Neural cell (in vitro differentiated cells): ENCODE measurements at regions not wholly inside any gene's neighbourhood (a gene's known extent, or its start where the extent isn't known, plus 50 kb on each side); places are given as distances from the start of the nearest gene placed in this dataset.

ENCODE experiments used
- H2AFZ ChIP-seq: fragments of 200-600, 300-800 bp; sonication (generic), shearing (Covaris generic); 2 replicates; pipeline ENCODE4 v1.6.0; 2014; ENCODE audit warnings: low read depth, mild to moderate bottlenecking, antibody characterized with exemption, low read length, moderate library complexity
- H3F3A ChIP-seq: fragments of 200-600 bp; shearing (Covaris generic); 2 replicates; pipeline ENCODE4 v1.6.1; 2016; ENCODE audit warnings: mild to moderate bottlenecking, moderate library complexity, mixed read lengths, antibody characterized with exemption, low read length; ENCODE audit not compliant: insufficient read depth, poor library complexity, severe bottlenecking
- H3K27ac ChIP-seq: fragments of 200-600, 300-800 bp; sonication (generic), shearing (Covaris generic); 2 replicates; pipeline ENCODE4 v1.5.1; 2014; ENCODE audit warnings: mild to moderate bottlenecking, low read length, moderate library complexity
- H3K27me3 ChIP-seq: fragments of 300-800, 200-600 bp; sonication (generic), shearing (Covaris generic); 2 replicates; pipeline ENCODE4 v1.6.0; 2014; ENCODE audit warnings: mild to moderate bottlenecking, low read depth, low read length, moderate library complexity; ENCODE audit not compliant: insufficient read depth
- H3K36me3 ChIP-seq: fragments of 300-800, 200-600 bp; sonication (generic), shearing (Covaris generic); 2 replicates; pipeline ENCODE4 v1.5.1; 2014; ENCODE audit warnings: mild to moderate bottlenecking, antibody characterized with exemption, low read length, moderate library complexity; ENCODE audit not compliant: insufficient read depth
- H3K4me2 ChIP-seq: fragments of 300-800, 200-600 bp; sonication (generic), shearing (Covaris generic); 2 replicates; pipeline ENCODE4 v1.6.0; 2014; ENCODE audit warnings: mild to moderate bottlenecking, low read length
- H3K4me3 ChIP-seq: fragments of 300-800, 200-600 bp; sonication (generic), shearing (Covaris generic); 2 replicates; pipeline ENCODE4 v1.5.1; 2014; ENCODE audit warnings: mild to moderate bottlenecking, low read length, moderate library complexity
- H3K79me2 ChIP-seq: fragments of 200-600 bp; shearing (Covaris generic); replicated peaks from 2 replicates; pipeline ENCODE4 v1.6.0; 2014; ENCODE audit warnings: mild to moderate bottlenecking, low read length, moderate library complexity; ENCODE audit not compliant: insufficient read depth
- H3K9ac ChIP-seq: fragments of 300-800, 200-600 bp; sonication (generic), shearing (Covaris generic); 2 replicates; pipeline ENCODE4 v1.6.1; 2016; ENCODE audit warnings: mild to moderate bottlenecking, low read length, mixed read lengths
- H3K9me2 ChIP-seq: fragments of 200-600 bp; shearing (Covaris generic); 2 replicates; pipeline ENCODE4 v1.6.1; 2016; ENCODE audit warnings: mild to moderate bottlenecking, low read length, mixed read lengths; ENCODE audit not compliant: insufficient read depth
- H3K9me3 ChIP-seq: fragments of 200-600, 300-800 bp; sonication (generic), shearing (Covaris generic); 2 replicates; pipeline ENCODE4 v1.6.1; 2016; ENCODE audit warnings: mild to moderate bottlenecking, mixed run types, low read length, moderate library complexity, mixed read lengths
- H4K20me1 ChIP-seq: fragments of 200-600 bp; shearing (Covaris generic); 2 replicates; pipeline ENCODE4 v1.6.1; 2016; ENCODE audit warnings: mild to moderate bottlenecking, mixed run types; ENCODE audit not compliant: insufficient read depth
- CTCF ChIP-seq: fragments of 450-650 bp; IDR thresholded peaks from 2 replicates; pipeline ENCODE4 v1.5.1; 2014; ENCODE audit warnings: antibody characterized with exemption, mild to moderate bottlenecking, moderate library complexity; ENCODE audit not compliant: poor library complexity, severe bottlenecking
- EP300 ChIP-seq: fragments of 450-650 bp; conservative IDR thresholded peaks from 2 replicates; pipeline ENCODE4 v1.6.1; 2014; ENCODE audit warnings: antibody characterized with exemption, mild to moderate bottlenecking, moderate library complexity; ENCODE audit not compliant: poor library complexity, severe bottlenecking
- EZH2 ChIP-seq: fragments of 200-600, 300-800 bp; shearing (Covaris generic), sonication (generic); IDR thresholded peaks from 2 replicates; pipeline ENCODE4 v1.6.1; 2014; ENCODE audit warnings: antibody characterized with exemption, low read length, borderline replicate concordance, mild to moderate bottlenecking; ENCODE audit not compliant: insufficient read depth, poor library complexity, severe bottlenecking
- MXI1 ChIP-seq: fragments of 450-650 bp; conservative IDR thresholded peaks from 2 replicates; pipeline ENCODE4 v1.6.1; 2014; ENCODE audit warnings: antibody characterized with exemption, mild to moderate bottlenecking; ENCODE audit not compliant: poor library complexity, severe bottlenecking
- POLR2AphosphoS5 ChIP-seq: IDR thresholded peaks from 2 replicates; pipeline ENCODE4 v1.6.1; 2012
- RAD21 ChIP-seq: fragments of 450-650 bp; conservative IDR thresholded peaks from 2 replicates; pipeline ENCODE4 v1.6.1; 2014; ENCODE audit warnings: antibody characterized with exemption, mild to moderate bottlenecking, moderate library complexity
- REST ChIP-seq: IDR thresholded peaks from 2 replicates; pipeline ENCODE4 v1.6.1; 2012; ENCODE audit warnings: borderline replicate concordance
- SMC3 ChIP-seq: fragments of 450-650 bp; conservative IDR thresholded peaks from 2 replicates; pipeline ENCODE4 v1.6.1; 2014; ENCODE audit warnings: antibody characterized with exemption, mild to moderate bottlenecking, moderate library complexity; ENCODE audit not compliant: poor library complexity
- TAF1 ChIP-seq: IDR thresholded peaks from 2 replicates; pipeline ENCODE4 v1.6.1; 2012; ENCODE audit warnings: low read depth

- Histone ChIP-seq H3K79me2 (no peaks in the 10 kb centered on the region), H3K27ac (no peak overlapping the region), H3K9me2 (no peaks in the 10 kb centered on the region)
Observed at GRCh38 chr9:31112491-31112890, 1272.0 kb upstream of the ACO1 start.

GRCh38 chr9:31114346-31114745, 1270.1 kb upstream of the ACO1 start:
- Histone ChIP-seq H2AFZ (no peak overlapping the region), H3K9me3 (no peaks in the 10 kb centered on the region), H3K4me2 (no peak overlapping the region), H3K4me3 (no peak overlapping the region), H3K9me2 (no peaks in the 10 kb centered on the region), H3K79me2 (no peaks in the 10 kb centered on the region), H4K20me1 (no peaks in the 10 kb centered on the region), H3K27ac (no peak overlapping the region), H3K36me3 (no peaks in the 10 kb centered on the region), H3K9ac (no peak overlapping the region), H3F3A (no peaks in the 10 kb centered on the region), H3K27me3 (no peaks in the 10 kb centered on the region)
- TF ChIP-seq MXI1 (no peak), EP300 (no peak), POLR2AphosphoS5 (no peak), SMC3 (no peak), EZH2 (no peak), CTCF (no peak), RAD21 (no peak)

More at GRCh38 chr9:31112491-31112890, 1272.0 kb upstream of the ACO1 start:
- Histone ChIP-seq H3K9me3 (no peaks in the 10 kb centered on the region), H4K20me1 (no peaks in the 10 kb centered on the region), H3K27me3 (no peaks in the 10 kb centered on the region), H3K4me3 (no peak overlapping the region), H2AFZ (no peak overlapping the region), H3F3A (no peaks in the 10 kb centered on the region), H3K9ac (no peak overlapping the region), H3K36me3 (no peaks in the 10 kb centered on the region), H3K4me2 (no peak overlapping the region)
- TF ChIP-seq REST (no peak), POLR2AphosphoS5 (no peak), SMC3 (no peak), RAD21 (no peak), MXI1 (no peak), CTCF (no peak), TAF1 (no peak), EP300 (no peak), EZH2 (no peak)
